PC-9 (cell line): ENCODE measurements at regions not wholly inside any gene's neighbourhood (a gene's known extent, or its start where the extent isn't known, plus 50 kb on each side); places are given as distances from the start of the nearest gene placed in this dataset.

Experiments used
- CTCF ChIP-seq: fragments of 200-600 bp; sonication (generic); conservative IDR thresholded peaks from 2 replicates; pipeline ENCODE4 v1.6.1; 2017; ENCODE audit warnings: mixed run types, antibody characterized with exemption, mild to moderate bottlenecking, moderate library complexity
- EZH2 ChIP-seq: fragments of 200-600 bp; sonication (generic); IDR thresholded peaks from 2 replicates; pipeline ENCODE4 v1.8.0; 2017; ENCODE audit warnings: antibody characterized with exemption, low read depth

GRCh38 chr5:135134691-135135381 is 100.8 kb upstream of the PITX1 start:
- no peak for TF ChIP-seq CTCF
- TF ChIP-seq EZH2: no peak
